HS-27A (cell line): ENCODE measurements at regions not wholly inside any gene's neighbourhood (a gene's known extent, or its start where the extent isn't known, plus 50 kb on each side); places are given as distances from the start of the nearest gene placed in this dataset.

Source experiments
- DNase-seq: peaks from one replicate; pipeline ENCODE4 v3.0.0-alpha.2; 2012; ENCODE audit warnings: low read depth, missing footprints

- DNase-seq = no peak
Measured at GRCh38 chr3:72396899-72397298, 451.3 kb downstream of the SHQ1 start.

GRCh38 chr3:72395776-72396311 lies 452.4 kb downstream of the SHQ1 start:
- DNase-seq = no peak

GRCh38 chr3:72393455-72393854 lies 454.8 kb downstream of the SHQ1 start:
- DNase-seq = no peak

- no peak for DNase-seq
Measured at GRCh38 chr3:72391659-72392058, 456.6 kb downstream of the SHQ1 start.

GRCh38 chr3:72390841-72391240 lies 457.4 kb downstream of the SHQ1 start:
- DNase-seq = no peak

GRCh38 chr3:72388644-72389043 lies 459.6 kb downstream of the SHQ1 start:
- no peak for DNase-seq

GRCh38 chr3:72388117-72388516 lies 460.1 kb downstream of the SHQ1 start:
- DNase-seq = no peak

- no peak for DNase-seq
Measured at GRCh38 chr3:72386327-72387000, 461.8 kb downstream of the SHQ1 start.

- DNase-seq = no peak
Measured at GRCh38 chr3:72385167-72385566, 463.1 kb downstream of the SHQ1 start.

- DNase-seq = no peak
Measured at GRCh38 chr3:72384602-72385001, 463.6 kb downstream of the SHQ1 start.

GRCh38 chr3:72383883-72384282 lies 464.4 kb downstream of the SHQ1 start:
- no peak for DNase-seq

- no peak for DNase-seq
Measured at GRCh38 chr3:72383230-72383629, 465.0 kb downstream of the SHQ1 start.

GRCh38 chr3:72382460-72382859 lies 465.8 kb downstream of the SHQ1 start:
- no peak for DNase-seq

- no peak for DNase-seq
Measured at GRCh38 chr3:72381584-72381983, 466.7 kb downstream of the SHQ1 start.

GRCh38 chr3:72380711-72381493 lies 467.3 kb downstream of the SHQ1 start:
- no peak for DNase-seq

- no peak for DNase-seq
Measured at GRCh38 chr3:72380193-72380592, 468.1 kb downstream of the SHQ1 start.

GRCh38 chr3:72379500-72380187 lies 468.6 kb downstream of the SHQ1 start:
- no peak for DNase-seq

- no peak for DNase-seq
Measured at GRCh38 chr3:72378287-72378686, 470.0 kb downstream of the SHQ1 start.

GRCh38 chr3:72376956-72377710 lies 471.1 kb downstream of the SHQ1 start:
- no peak for DNase-seq

GRCh38 chr3:72375237-72376076 lies 472.8 kb downstream of the SHQ1 start:
- DNase-seq = no peak

- no peak for DNase-seq
Measured at GRCh38 chr3:72373139-72373538, 475.1 kb downstream of the SHQ1 start.
